ENCODE measurements at regions not wholly inside any gene's neighbourhood (a gene's known extent, or its start where the extent isn't known, plus 50 kb on each side); places are given as distances from the start of the nearest gene placed in this dataset.

DNA sequence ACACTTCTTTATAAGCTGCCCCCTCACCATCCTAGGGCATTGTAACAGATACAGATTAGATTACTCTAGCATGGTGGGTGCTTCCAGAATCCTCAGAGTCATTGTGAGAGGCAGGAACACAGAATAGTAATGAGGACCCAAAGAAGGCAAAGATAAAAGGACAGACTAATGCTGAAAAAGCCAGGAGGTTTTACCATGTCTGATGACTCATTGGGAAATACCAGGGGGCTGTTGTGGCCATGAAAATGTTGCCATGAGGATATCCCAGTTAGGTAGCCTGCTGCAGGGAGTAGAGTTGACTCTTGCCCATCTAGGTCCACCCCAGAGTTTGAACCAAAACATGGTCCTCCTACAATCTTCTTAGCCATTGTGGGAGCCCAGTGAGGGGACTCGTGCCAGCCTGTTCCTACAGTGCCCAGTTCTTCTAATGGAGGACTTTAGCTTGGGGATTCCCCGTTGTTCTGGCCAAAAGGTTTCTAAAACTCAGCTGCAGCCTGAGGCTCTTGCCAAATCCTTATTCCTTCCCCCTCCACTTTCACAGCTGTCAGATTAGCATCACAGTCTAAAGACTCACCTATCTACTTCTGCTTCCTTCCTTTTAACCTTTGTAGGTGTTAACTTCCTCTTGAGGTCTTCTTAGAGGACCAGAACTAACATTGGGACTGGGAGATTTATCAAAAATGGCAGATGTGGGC, 586.0 kb upstream of the AADAT start:
- TF ChIP-seq CTCF (conservative IDR thresholded peaks at IDR 0.05) = no peak
- H3K27ac ChIP-seq = no peak overlapping the region

DNA sequence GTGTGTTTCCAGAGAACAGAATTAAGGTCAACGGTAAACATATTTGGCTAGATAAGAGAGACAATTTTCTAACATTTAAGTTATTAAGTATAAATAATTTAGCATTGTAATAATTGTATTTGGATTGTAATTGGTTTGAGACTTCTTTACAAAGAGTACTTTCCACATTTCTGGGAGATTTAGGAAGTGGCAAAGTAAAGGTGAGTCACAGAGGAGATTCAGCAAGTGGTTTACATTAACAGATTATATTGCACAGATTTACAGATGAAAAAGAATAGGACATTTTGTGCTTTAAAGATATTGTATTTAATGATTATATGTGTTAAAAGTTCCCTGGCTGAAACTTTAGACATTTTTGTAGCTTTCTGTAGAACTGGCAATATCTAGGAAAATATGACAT, 584.4 kb upstream of the AADAT start:
- H3K27ac ChIP-seq = no peak overlapping the region
- no peak for TF ChIP-seq CTCF (conservative IDR thresholded peaks at IDR 0.05)

DNA sequence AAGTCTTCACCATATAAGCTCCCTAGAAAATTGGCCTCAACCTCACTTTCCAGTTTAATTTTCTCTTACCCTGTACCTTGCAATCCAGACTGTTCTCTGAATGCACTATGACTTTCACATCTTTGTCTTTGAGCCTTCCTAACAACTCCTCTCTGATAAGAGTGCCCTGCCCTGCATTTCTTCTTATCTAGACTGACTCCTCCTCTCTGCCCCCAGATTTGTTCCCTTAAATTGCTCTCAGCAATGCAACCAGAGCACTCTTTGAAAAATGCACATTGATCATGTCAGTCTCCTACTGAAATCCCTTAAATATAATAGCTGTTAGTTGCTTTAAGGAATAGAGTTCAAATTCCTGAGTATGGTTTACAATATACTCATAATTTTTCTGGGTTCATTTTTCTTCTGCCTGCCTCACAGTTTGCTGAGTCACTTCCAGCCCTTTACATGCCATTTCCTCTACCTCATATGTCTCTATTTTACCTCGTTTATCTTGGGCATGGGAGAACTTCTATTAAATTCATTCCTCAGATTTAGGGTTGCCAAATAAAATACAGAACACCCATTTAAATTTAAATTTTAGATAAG, 582.7 kb upstream of the AADAT start:
- no peak overlapping the region for H3K27ac ChIP-seq
- TF ChIP-seq CTCF (conservative IDR thresholded peaks at IDR 0.05) = no peak

DNA sequence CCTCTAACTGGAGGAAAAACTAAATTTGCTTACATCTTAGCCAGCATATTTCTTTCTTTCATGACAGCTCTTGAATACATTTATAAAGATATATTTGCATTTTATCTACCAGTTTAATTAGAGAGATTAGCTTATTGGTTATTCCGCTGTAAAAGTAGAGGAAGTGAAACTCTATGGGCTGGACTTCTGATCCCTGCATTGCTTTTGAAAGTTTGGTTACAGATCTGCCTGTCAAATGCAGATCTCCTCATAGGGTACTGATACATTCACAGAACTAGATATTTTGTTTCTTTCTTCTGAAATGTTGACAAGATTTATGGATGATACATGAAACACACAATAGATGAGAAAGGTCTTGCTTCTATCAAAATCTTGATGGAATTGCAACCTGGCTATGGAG, 581.4 kb upstream of the AADAT start:
- no peak for TF ChIP-seq CTCF (conservative IDR thresholded peaks at IDR 0.05)
- H3K27ac ChIP-seq = no peak overlapping the region

GRCh38 chr4:170667814-170668213, 578.1 kb upstream of the AADAT start:
- H3K27ac ChIP-seq = no peak overlapping the region
- no peak for TF ChIP-seq CTCF (conservative IDR thresholded peaks at IDR 0.05)

DNA sequence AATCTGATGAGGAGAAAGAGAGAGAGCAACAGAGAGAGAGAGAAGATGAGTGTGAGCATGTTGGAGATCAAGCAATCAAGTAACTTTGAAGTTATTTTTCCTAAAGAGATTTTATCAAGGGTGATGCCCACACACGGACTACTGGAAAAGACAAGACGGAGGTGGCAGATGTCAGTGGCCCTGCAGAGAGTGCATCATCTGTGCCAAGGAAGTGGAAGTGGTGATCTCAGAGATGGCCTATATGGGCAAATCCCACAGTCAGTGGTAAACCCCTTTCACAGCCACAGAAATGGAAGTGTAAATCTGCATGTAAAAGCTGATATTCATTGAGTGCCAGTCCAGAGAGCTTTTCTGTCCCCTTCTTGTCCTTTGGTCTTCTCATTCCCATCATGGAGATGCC, 577.2 kb upstream of the AADAT start:
- TF ChIP-seq CTCF (conservative IDR thresholded peaks at IDR 0.05) = no peak
- H3K27ac ChIP-seq = no peak overlapping the region

DNA sequence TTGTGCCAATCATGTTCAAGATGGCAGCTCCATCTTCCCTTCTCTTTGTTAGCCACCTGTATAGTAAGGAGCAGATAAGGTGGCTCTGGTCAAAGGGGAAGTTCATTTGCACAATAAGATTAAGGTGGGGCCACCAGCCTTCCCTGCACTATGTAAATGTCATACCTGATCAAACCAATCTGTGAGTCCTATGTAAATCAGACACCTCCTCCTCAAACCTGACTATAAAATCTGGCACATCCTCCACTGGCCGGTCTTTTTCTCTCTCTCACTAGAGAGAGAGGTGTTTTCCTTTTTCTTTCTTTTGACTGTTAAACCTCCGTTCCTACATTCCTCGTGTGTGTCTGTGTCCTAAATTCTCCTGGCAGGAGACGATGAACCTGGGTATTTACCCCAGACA, 572.5 kb upstream of the AADAT start:
- TF ChIP-seq CTCF (conservative IDR thresholded peaks at IDR 0.05) = no peak
- no peak overlapping the region for H3K27ac ChIP-seq
